GM12865 (cell line): ENCODE measurements at regions not wholly inside any gene's neighbourhood (a gene's known extent, or its start where the extent isn't known, plus 50 kb on each side); places are given as distances from the start of the nearest gene placed in this dataset.

Experiments
- DNase-seq: peaks from one replicate; pipeline ENCODE4 v3.0.0; 2010; ENCODE audit warnings: low read depth
- H3K4me3 ChIP-seq: 2 replicates; pipeline ENCODE4 v1.5.1; 2011; ENCODE audit warnings: mild to moderate bottlenecking, low read depth, low read length, control low read depth
- TF ChIP-seq, protein P1 (sequence below): IDR thresholded peaks from 2 replicates; pipeline ENCODE4 v1.5.1; 2011; ENCODE audit warnings: low read length, control low read depth, low read depth, inconsistent platforms; ENCODE audit not compliant: insufficient read depth; ENCODE audit errors: missing control alignments

- no peak for DNase-seq
- TF ChIP-seq, protein P1, sequence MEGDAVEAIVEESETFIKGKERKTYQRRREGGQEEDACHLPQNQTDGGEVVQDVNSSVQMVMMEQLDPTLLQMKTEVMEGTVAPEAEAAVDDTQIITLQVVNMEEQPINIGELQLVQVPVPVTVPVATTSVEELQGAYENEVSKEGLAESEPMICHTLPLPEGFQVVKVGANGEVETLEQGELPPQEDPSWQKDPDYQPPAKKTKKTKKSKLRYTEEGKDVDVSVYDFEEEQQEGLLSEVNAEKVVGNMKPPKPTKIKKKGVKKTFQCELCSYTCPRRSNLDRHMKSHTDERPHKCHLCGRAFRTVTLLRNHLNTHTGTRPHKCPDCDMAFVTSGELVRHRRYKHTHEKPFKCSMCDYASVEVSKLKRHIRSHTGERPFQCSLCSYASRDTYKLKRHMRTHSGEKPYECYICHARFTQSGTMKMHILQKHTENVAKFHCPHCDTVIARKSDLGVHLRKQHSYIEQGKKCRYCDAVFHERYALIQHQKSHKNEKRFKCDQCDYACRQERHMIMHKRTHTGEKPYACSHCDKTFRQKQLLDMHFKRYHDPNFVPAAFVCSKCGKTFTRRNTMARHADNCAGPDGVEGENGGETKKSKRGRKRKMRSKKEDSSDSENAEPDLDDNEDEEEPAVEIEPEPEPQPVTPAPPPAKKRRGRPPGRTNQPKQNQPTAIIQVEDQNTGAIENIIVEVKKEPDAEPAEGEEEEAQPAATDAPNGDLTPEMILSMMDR: no peak
- H3K4me3 ChIP-seq: no peak overlapping the region
Measured at GRCh38 chr3:186465508-186465907, 78.7 kb downstream of the CRYGS start.

DNA sequence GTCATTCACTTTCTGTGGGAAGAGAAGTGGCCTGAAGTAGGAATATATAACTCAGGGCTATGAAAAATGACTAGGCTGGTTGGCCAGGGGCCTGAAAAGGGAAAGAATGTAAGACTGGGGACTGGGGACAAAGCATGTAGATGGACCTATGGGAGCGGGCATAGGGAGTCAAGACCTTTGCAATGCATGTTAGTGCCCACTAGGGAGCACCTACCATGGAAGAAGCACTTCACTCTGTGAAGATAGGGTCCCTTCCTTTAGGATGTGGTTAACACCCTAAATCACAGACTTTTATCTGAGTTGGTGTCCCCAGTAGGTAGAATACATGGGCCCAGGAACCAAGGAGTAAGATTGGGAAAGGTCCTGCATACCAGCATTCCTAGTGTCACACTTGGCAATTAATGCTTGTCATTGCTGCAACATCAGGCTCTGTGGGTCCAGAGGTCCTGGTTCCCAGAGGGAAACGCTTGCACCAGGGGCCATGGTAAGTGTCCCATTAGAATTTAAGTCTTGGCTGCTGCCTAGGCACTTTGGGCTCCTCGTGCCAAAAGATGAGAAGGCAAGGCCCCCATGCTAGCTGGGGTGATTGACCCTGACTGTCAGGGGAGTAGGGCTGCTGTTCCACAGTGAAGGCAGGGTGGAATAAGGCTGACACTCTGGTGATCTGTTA lies 79.6 kb downstream of the CRYGS start:
- DNase-seq: peak; percentile 49
- H3K4me3 ChIP-seq: no peak overlapping the region
- TF ChIP-seq, protein P1: peak; percentile 32

GRCh38 chr3:186461141-186461540 lies 83.0 kb downstream of the CRYGS start:
- DNase-seq: no peak
- TF ChIP-seq, protein P1: no peak
- H3K4me3 ChIP-seq: no peak overlapping the region

GRCh38 chr3:186459108-186459467 lies 85.1 kb downstream of the CRYGS start:
- no peak overlapping the region for H3K4me3 ChIP-seq
- TF ChIP-seq, protein P1: no peak
- no peak for DNase-seq

DNA sequence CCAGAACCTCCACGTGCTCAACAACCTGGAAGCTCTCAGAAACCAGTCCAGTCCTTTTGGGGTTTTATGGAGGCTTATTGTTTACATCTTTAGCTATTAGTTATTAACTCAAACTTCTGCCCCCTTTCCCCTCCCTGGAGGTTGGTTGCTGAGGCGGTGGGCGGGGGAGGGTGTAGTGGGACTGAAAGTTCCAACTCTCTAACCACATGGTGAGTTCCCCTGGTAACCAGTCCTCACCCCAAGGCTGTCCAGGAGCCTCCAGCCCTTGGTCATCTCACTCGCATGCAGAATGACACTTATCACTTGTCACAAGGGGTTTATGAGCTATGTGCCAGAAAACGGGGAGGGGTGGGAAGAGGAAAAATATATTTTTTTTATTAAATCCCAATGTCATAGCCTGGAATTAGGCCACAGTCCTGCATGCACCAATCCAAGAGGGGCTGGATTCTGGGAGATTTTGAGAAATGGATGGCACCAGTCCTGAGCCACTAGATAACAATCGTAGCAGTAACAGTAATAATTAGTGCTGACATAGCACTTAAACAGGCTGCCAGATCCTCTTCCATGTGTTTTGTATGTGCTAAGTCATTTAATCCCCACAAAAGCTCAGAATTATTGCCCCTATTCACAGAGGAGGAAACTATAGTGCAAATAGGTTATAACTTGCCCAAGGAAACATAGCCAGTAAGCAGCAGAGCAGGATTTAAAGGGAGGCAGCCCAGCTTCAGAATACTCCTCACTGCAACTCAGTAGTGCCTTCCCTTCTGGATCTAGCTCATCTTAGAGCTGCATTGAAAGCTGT lies 85.7 kb downstream of the CRYGS start:
- H3K4me3 ChIP-seq: no peak overlapping the region
- TF ChIP-seq, protein P1: no peak
- no peak for DNase-seq

- TF ChIP-seq, protein P1: no peak
- H3K4me3 ChIP-seq: no peak overlapping the region
- no peak for DNase-seq
Measured at GRCh38 chr3:186457236-186457635, 86.9 kb downstream of the CRYGS start.
